HG02973 (cell line): ENCODE measurements at regions not wholly inside any gene's neighbourhood (a gene's known extent, or its start where the extent isn't known, plus 50 kb on each side); places are given as distances from the start of the nearest gene placed in this dataset.

ENCODE experiments used
- ATAC-seq: cut with Tn5 transposase; IDR thresholded peaks from one replicate; pipeline ENCODE4 v1.9.1; 2021; ENCODE audit warnings: moderate library complexity; ENCODE audit not compliant: unreplicated experiment

DNA sequence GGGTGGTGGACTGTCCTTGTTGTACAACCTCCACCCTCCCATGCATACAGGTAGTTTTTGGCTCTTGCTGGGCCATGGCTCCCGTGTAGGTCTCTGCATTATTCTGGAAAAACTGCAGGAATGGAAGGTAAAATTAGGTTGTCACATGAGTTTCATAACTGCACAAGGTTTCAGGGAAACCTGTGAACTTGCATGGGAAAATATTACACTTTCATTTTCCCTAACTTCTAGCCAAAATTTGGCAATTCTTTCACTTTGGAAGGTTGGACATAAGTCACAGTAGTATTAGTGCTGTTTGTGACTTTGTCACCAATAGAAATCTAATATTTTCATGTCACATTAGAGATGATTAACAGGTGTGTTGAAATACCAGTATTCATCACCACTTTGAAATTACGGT, 118.1 kb upstream of the MGAT5 start:
- no peak for ATAC-seq

DNA sequence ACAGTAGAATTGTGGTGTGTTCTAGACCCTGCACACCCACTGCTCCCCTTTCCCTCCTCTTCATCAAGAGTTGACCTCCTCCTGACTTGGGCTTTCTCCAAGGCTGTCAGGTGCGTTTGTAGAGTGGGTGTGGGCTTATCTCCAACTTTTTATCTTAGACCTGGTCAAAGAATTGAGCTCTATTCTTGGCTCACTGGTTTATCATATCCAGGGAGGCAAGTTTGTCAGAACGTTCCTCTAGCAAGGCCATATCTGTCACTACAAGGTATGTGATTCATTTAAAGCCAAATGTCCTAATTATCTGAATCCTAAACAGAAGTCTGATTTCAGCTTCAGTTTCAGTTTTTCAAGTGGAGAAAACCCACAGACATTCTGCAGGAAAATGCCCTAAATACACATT, 117.1 kb upstream of the MGAT5 start:
- no peak for ATAC-seq

DNA sequence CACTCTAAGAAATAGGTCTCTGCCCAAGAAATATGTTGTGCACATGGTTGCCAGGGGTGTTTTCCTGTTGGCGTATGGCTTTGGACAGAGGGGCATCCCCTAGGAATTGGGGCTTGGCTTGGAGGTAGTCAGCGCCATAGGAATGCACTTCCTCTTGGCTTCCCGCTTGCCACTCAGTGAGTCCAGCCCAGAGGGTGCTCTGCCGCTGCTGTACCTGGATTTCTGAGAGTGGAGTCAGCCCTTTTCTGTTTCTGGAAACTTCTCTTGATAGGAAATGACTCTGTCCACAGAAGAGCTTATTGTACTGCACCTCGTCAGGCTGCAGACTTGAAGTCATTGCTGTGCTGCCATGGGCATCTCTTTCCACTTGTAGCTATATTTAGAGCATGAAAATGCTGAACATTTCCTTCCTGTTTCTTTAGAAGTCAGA, 116.7 kb upstream of the MGAT5 start:
- ATAC-seq, result no peak

DNA sequence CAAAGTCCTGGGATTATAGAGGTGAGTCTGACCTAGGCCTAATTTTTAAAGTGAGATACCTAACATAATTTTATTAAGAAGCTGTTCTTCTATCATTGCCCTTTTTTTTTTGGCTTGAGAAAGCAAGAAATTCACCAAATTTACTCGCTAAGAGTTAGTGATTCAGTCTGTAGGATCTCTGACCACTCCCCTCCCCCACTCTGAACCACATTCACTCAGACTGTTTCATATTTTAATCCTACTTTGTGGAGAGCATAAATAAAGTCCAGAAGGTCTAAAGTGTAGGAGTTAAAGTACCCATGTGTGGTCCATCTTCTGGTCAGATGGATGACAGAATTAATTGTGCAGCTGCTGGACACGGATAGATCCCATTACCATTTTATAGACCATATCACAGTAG, 115.8 kb upstream of the MGAT5 start:
- no peak for ATAC-seq

GRCh38 chr2:134139611-134140010, 114.3 kb upstream of the MGAT5 start:
- ATAC-seq, result no peak

DNA sequence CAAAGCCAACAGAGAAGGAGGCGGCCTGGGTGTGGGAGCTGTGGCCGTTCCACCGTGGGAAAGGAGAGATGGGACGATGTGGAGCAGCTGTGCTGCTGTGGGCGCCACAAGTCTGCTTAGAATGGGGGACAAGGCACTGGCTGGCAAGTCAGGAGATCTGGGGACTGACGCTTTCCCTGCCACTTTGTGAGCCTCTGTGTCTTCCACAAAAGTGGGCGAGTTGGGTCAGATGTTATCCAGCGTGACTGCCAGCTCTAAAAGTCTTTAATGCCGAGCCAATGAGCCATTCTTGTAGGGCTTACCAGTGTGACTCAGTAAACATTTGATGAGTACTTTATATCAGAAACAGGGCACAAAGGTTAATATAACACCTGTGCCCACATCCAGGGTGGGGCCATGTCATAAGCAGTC, 113.6 kb upstream of the MGAT5 start:
- ATAC-seq, result no peak

DNA sequence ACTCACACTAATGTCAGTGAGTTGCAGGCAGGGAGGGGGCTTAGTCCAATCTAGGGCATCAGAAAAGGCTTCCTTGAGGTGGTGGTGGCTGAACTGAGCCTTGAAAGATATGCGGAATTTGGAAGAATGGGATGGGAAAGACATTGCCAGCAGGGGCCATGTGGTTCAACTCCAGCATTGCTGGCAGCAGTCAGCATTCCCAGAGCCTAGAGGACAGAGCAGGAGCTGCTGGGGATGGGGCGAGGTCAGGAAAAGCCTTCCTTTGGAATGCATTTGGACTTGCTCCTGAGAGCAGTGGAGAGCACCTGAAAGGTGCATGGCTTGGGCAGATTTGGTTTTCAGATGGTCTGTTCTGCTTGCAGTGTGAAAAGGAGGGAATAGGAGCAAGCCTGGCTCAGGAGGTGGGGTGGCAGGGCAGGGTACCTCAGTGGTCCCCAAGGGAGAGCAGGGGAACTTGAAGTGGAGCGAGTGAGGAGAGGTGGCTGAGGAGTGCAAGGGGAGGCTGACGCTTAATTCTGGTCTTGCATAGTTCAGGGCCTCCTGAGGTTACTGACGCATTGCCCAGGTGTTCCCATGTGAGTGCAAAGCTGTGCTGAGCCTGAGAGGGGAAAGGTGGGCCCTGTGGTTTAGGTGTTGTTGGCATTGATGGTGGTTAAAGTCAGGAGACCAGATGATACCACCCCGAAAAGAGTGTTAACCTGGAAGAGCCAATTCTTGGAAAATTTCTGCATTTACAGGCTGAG, 112.1 kb upstream of the MGAT5 start:
- no peak for ATAC-seq

GRCh38 chr2:134142341-134142738, 111.5 kb upstream of the MGAT5 start:
- ATAC-seq, result no peak

DNA sequence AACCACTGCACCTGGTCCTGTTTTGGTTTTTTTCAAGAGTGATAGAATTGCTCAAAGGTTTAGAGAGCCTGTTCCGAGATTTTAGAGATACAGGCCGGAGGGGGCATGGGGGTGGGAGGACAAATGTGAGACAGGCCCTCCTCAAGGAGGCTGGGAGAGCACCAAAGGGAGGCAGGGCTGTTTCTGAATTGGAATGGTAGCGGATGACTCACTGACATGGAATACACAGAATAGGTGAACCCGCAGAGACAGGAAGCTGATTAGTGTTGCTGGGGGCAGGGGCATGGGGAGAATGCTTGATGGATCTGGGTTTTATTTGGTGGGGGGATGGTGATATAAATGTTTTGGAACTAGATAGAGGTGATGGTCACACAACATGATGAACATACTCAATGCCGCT, 111.0 kb upstream of the MGAT5 start:
- ATAC-seq, result no peak

DNA sequence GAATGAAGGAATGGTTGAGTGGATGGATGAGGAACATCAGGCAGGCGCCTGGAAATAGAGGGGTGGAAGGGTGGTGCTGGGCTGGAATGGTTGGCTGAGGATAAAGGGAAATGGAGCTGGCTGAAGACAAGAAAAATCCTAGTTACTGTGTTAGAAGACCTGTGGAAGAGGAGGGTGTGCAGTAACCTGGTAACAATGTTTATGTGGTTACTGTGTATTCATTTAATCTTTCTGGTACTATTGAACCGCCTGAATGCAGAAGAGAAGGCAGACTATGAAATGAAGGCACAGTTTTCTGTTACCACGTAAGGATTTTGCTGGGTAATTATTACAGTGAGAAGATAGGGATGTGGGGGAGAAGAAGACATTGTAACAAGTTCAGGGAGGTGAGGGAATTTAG, 110.3 kb upstream of the MGAT5 start:
- no peak for ATAC-seq

DNA sequence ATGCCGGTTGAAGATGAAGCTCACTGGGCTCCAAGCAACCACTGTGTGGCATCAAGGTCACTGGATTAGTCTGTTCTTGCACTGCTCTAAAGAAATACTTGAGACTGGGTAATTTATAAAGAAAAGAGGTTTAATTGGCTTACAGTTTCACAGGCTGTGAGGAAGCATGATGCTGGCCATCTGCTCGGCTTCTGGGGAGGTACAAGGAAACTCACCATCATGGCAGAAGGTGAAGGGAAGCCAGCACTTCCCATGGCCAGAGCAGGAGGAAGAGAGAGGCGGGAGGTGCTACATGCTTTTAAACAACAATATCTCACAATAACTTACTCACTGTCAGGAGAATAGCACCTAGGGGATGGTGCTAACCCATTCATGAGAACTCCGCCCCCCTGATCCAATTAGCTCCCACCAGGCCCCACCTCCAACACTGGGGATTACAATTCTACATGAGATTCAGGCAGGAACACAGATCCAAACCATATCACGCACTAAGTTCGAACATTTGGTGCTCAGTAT, 109.7 kb upstream of the MGAT5 start:
- ATAC-seq, result no peak

DNA sequence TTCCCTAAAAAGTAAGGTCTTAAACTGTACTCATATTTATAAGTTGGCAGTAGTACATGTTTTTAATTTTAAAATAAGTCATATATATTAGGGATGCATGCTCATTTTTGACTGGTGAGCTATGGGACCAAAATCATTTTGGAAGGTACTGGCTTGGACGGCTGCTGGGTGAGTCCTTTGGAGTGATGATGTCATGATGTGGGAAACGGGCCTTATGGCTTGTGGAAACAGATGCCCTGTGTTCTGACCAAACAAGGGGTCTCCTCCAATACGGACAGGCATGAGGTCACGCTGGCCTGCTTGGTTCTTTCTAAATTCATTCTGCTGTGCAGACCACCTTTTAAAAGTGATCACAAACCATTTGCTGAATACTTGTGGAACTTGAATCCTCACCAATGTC, 109.2 kb upstream of the MGAT5 start:
- no peak for ATAC-seq

DNA sequence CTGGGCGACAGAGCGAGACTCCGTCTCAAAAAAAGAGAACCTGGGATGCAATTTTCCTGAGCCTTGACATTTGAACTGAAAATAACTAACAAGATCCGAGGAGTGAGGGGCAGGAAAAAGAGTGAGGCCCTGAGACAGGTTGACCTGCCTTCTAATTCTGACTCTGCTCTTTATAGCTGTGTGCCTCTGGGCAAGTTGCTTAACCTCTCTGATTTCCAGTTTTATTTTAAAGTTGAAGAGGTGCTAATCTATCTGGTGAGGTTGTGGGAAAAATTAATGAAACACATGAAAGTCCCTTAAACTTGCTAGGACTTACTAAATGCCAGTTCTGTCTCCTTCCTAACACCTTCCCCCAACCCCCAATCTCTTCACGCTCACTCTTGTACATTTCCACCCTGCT, 108.4 kb upstream of the MGAT5 start:
- ATAC-seq, result no peak

- ATAC-seq, result no peak
Observed at GRCh38 chr2:134146161-134146560, 107.7 kb upstream of the MGAT5 start.

- ATAC-seq, result no peak
Observed at GRCh38 chr2:134146620-134147019, 107.3 kb upstream of the MGAT5 start.

DNA sequence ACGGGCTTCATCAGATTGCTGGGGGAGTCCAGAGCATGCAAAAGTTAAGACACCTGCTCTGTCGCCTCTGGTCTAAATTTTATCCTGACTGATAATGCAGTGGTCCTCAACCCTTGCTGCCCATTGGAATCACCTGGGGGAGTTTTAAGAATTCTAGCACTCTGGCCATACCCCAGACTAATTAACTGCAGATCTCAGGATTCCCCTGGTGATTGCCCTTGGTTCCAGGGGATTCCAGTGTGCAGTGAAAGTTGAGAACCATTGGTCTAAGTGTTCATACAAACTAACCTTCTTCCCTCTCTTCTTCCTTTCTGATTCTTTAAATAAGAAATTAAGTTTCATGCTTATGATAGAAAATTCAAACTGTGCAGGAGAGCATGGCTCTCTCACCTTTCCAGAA, 105.7 kb upstream of the MGAT5 start:
- no peak for ATAC-seq

DNA sequence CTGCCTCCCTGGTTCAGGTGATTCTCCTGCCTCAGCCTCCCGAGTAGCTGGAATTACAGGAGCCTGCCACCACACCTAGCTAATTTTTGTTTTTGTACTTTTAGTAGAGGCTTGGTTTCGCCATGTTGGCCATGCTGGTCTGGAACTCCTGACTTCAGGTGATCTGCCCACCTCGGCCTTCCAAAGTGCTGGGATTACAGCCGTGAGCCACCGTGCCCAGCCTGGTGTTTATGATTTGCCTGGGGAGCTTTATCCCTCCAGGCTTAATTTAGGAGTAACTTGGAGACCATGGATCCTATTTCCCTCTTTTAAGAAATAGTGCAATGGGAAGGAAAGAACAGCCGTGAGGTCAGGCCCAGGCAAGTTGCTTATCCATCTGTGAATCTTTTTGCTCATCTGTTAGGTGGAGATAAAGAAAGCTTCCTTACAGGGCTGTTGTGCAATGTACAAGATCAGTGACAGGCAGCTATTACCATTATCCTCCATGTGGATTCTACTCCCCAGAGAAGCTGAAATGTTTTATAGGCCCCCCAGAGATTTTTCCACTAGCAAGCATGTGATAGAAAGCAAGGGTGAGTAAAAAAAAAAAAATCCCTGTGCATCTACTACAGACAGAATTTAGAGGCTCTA, 104.9 kb upstream of the MGAT5 start:
- ATAC-seq, result no peak

- no peak for ATAC-seq
Observed at GRCh38 chr2:134149904-134150303, 104.0 kb upstream of the MGAT5 start.

DNA sequence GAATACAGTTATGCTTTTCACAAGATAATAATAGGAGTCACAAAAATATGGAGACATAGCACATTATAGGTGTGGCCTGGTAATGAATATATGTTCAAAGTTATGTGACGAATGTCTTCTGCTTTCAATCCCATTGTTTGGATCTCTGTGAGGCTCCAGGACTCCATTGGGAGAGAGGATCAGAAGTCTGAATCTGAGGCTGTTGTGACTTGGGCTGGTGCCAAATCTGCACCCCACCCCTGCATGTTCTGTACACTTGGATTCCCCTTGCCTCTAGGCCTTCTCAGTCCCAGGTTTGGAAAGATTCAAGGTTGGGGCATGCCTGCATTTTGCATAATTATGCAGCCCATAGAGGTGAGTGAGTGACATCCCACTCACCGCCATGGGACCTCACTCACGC, 103.1 kb upstream of the MGAT5 start:
- no peak for ATAC-seq

GRCh38 chr2:134152045-134153010, 101.5 kb upstream of the MGAT5 start:
- no peak for ATAC-seq

GRCh38 chr2:134153294-134153880, 100.5 kb upstream of the MGAT5 start:
- ATAC-seq, result no peak
